Osteoblast (primary cell): ENCODE measurements at regions not wholly inside any gene's neighbourhood (a gene's known extent, or its start where the extent isn't known, plus 50 kb on each side); places are given as distances from the start of the nearest gene placed in this dataset.

Experiments
- DNase-seq: peaks from one replicate; pipeline ENCODE4 v3.0.0; 2011; ENCODE audit warnings: low spot score, mixed read lengths; ENCODE audit not compliant: insufficient read length; ENCODE audit errors: missing footprints
- H2AFZ ChIP-seq: 2 replicates; pipeline ENCODE4 v1.6.0; 2011; ENCODE audit warnings: mild to moderate bottlenecking, low read length
- H3K27ac ChIP-seq: 2 replicates; pipeline ENCODE4 v1.5.1; 2011; ENCODE audit warnings: mild to moderate bottlenecking, low read depth, low read length, moderate library complexity
- H3K27me3 ChIP-seq: 2 replicates; pipeline ENCODE4 v1.6.0; 2012; ENCODE audit warnings: mild to moderate bottlenecking, control low read depth, inconsistent platforms, low read length, moderate library complexity; ENCODE audit not compliant: insufficient read depth
- H3K36me3 ChIP-seq: 2 replicates; pipeline ENCODE4 v1.5.1; 2011; ENCODE audit warnings: mild to moderate bottlenecking, low read length, control low read depth, moderate library complexity; ENCODE audit not compliant: insufficient read depth
- H3K4me1 ChIP-seq: 2 replicates; pipeline ENCODE4 v1.5.1; 2011; ENCODE audit warnings: mild to moderate bottlenecking, low read length, control low read depth, moderate library complexity; ENCODE audit not compliant: insufficient read depth
- H3K4me2 ChIP-seq: 2 replicates; pipeline ENCODE4 v1.6.0; 2011; ENCODE audit warnings: mild to moderate bottlenecking, low read length; ENCODE audit not compliant: insufficient read depth
- H3K4me3 ChIP-seq: fragments of 200-600 bp; sonication (generic); 3 replicates; pipeline ENCODE4 v1.5.1; 2012; ENCODE audit warnings: mild to moderate bottlenecking, low read length, inconsistent platforms; ENCODE audit not compliant: insufficient read depth
- H3K79me2 ChIP-seq: 2 replicates; pipeline ENCODE4 v1.6.0; 2012; ENCODE audit warnings: mild to moderate bottlenecking, low read length, control low read depth, inconsistent platforms; ENCODE audit not compliant: insufficient read depth
- H3K9me3 ChIP-seq: 2 replicates; pipeline ENCODE4 v1.5.1; 2011; ENCODE audit warnings: low read depth, low read length, control low read depth
- H4K20me1 ChIP-seq: 2 replicates; pipeline ENCODE4 v1.6.0; 2012; ENCODE audit warnings: mild to moderate bottlenecking, low read length, control low read depth; ENCODE audit not compliant: insufficient read depth
- CTCF ChIP-seq: IDR thresholded peaks from 2 replicates; pipeline ENCODE4 v1.5.1; 2011; ENCODE audit warnings: mild to moderate bottlenecking, low read depth, low read length, moderate library complexity; ENCODE audit errors: extremely low read depth

GRCh38 chr5:178786859-178787499 lies 56.5 kb upstream of the ZNF354A start:
- no peak for TF ChIP-seq CTCF
- no peaks in the 10 kb centered on the region for H4K20me1 ChIP-seq
- H3K27me3 ChIP-seq = no peaks in the 10 kb centered on the region
- H3K27ac ChIP-seq = peak overlapping the region; percentile 46
- no peaks in the 10 kb centered on the region for H3K36me3 ChIP-seq
- peak overlapping the region; percentile 1 for H3K4me2 ChIP-seq
- H3K4me1 ChIP-seq = peaks cover 14% of the 10 kb centered on the region
- no peaks in the 10 kb centered on the region for H3K79me2 ChIP-seq
- H3K4me3 ChIP-seq = no peak overlapping the region
- no peaks in the 10 kb centered on the region for H3K9me3 ChIP-seq
- peak; percentile 95 for DNase-seq
- H2AFZ ChIP-seq = no peak overlapping the region

GRCh38 chr5:178786417-178786816 lies 56.0 kb upstream of the ZNF354A start:
- H3K27me3 ChIP-seq = no peaks in the 10 kb centered on the region
- H2AFZ ChIP-seq = no peak overlapping the region
- no peaks in the 10 kb centered on the region for H4K20me1 ChIP-seq
- no peaks in the 10 kb centered on the region for H3K36me3 ChIP-seq
- H3K27ac ChIP-seq = peak overlapping the region; percentile 46
- no peak for TF ChIP-seq CTCF
- no peak overlapping the region for H3K4me3 ChIP-seq
- H3K79me2 ChIP-seq = no peaks in the 10 kb centered on the region
- H3K4me1 ChIP-seq = peaks cover 14% of the 10 kb centered on the region
- H3K4me2 ChIP-seq = no peak overlapping the region
- DNase-seq = no peak
- no peaks in the 10 kb centered on the region for H3K9me3 ChIP-seq

- Histone ChIP-seq H3K4me2 (no peak overlapping the region), H3K4me1 (peaks cover 14% of the 10 kb centered on the region), H2AFZ (no peak overlapping the region), H3K27ac (no peak overlapping the region), H3K27me3 (no peaks in the 10 kb centered on the region), H3K36me3 (no peaks in the 10 kb centered on the region), H3K9me3 (no peaks in the 10 kb centered on the region), H3K4me3 (no peak overlapping the region), H4K20me1 (no peaks in the 10 kb centered on the region), H3K79me2 (no peaks in the 10 kb centered on the region)
- peak; percentile 95 for DNase-seq
- no peak for TF ChIP-seq CTCF
Measured at GRCh38 chr5:178785999-178786398, 55.5 kb upstream of the ZNF354A start.

GRCh38 chr5:178784391-178784790 lies 53.9 kb upstream of the ZNF354A start:
- no peaks in the 10 kb centered on the region for H3K9me3 ChIP-seq
- H3K4me3 ChIP-seq = no peak overlapping the region
- no peak for DNase-seq
- H3K4me1 ChIP-seq = peaks cover 14% of the 10 kb centered on the region
- no peaks in the 10 kb centered on the region for H3K36me3 ChIP-seq
- no peak overlapping the region for H3K4me2 ChIP-seq
- no peaks in the 10 kb centered on the region for H4K20me1 ChIP-seq
- no peak overlapping the region for H3K27ac ChIP-seq
- TF ChIP-seq CTCF = no peak
- H3K79me2 ChIP-seq = no peaks in the 10 kb centered on the region
- no peak overlapping the region for H2AFZ ChIP-seq
- H3K27me3 ChIP-seq = no peaks in the 10 kb centered on the region
